ENCODE measurements at regions not wholly inside any gene's neighbourhood (a gene's known extent, or its start where the extent isn't known, plus 50 kb on each side); places are given as distances from the start of the nearest gene placed in this dataset.

- TF ChIP-seq, protein P1, sequence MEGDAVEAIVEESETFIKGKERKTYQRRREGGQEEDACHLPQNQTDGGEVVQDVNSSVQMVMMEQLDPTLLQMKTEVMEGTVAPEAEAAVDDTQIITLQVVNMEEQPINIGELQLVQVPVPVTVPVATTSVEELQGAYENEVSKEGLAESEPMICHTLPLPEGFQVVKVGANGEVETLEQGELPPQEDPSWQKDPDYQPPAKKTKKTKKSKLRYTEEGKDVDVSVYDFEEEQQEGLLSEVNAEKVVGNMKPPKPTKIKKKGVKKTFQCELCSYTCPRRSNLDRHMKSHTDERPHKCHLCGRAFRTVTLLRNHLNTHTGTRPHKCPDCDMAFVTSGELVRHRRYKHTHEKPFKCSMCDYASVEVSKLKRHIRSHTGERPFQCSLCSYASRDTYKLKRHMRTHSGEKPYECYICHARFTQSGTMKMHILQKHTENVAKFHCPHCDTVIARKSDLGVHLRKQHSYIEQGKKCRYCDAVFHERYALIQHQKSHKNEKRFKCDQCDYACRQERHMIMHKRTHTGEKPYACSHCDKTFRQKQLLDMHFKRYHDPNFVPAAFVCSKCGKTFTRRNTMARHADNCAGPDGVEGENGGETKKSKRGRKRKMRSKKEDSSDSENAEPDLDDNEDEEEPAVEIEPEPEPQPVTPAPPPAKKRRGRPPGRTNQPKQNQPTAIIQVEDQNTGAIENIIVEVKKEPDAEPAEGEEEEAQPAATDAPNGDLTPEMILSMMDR (IDR thresholded peaks at IDR 0.05): no peak
- TF ChIP-seq POLR2A (IDR thresholded peaks at IDR 0.05): no peak
These were observed 519.0 kb upstream of the PROK2 start for GRCh38 chr3:72303926-72304325.

Data from testis (tissue), 2 donors.